Right forelimb (tissue), 1 donor: ENCODE measurements at regions not wholly inside any gene's neighbourhood (a gene's known extent, or its start where the extent isn't known, plus 50 kb on each side); places are given as distances from the start of the nearest gene placed in this dataset.
"Not testable (repeated sequence)": the region's sequence is repeated elsewhere in the genome, so short reads cannot be mapped to it uniquely, and the experiment has no call there.

Source experiments
- DNase-seq: peaks from one replicate; pipeline ENCODE4 v3.0.0-alpha.2; 2018

- no peak for DNase-seq
These were observed 289.5 kb upstream of the PFKP start for GRCh38 chr10:2777666-2778355.

GRCh38 chr10:2772816-2773631 lies 294.3 kb upstream of the PFKP start:
- DNase-seq, result no peak

- no peak for DNase-seq
These were observed 295.2 kb upstream of the PFKP start for GRCh38 chr10:2772135-2772534.

- DNase-seq, result not testable (repeated sequence)
These were observed 300.1 kb upstream of the PFKP start for GRCh38 chr10:2767293-2767692.

GRCh38 chr10:2761971-2762370 lies 305.4 kb upstream of the PFKP start:
- DNase-seq, result no peak

- no peak for DNase-seq
These were observed 306.0 kb upstream of the PFKP start for GRCh38 chr10:2761311-2761710.

- no peak for DNase-seq
These were observed 306.6 kb upstream of the PFKP start for GRCh38 chr10:2760736-2761135.

GRCh38 chr10:2759233-2759632 lies 308.1 kb upstream of the PFKP start:
- DNase-seq, result no peak

GRCh38 chr10:2754943-2755342 lies 312.4 kb upstream of the PFKP start:
- DNase-seq, result no peak

GRCh38 chr10:2748287-2748686 lies 319.1 kb upstream of the PFKP start:
- no peak for DNase-seq

GRCh38 chr10:2746638-2747037 lies 320.7 kb upstream of the PFKP start:
- no peak for DNase-seq

GRCh38 chr10:2745666-2746065 lies 321.7 kb upstream of the PFKP start:
- no peak for DNase-seq

- no peak for DNase-seq
These were observed 322.7 kb upstream of the PFKP start for GRCh38 chr10:2744547-2745200.

- DNase-seq, result no peak
These were observed 332.7 kb upstream of the PFKP start for GRCh38 chr10:2734603-2735002.

- no peak for DNase-seq
These were observed 333.9 kb upstream of the PFKP start for GRCh38 chr10:2733278-2733963.

- DNase-seq, result no peak
These were observed 335.4 kb upstream of the PFKP start for GRCh38 chr10:2731940-2732339.

- no peak for DNase-seq
These were observed 338.2 kb upstream of the PFKP start for GRCh38 chr10:2729197-2729596.

- DNase-seq, result no peak
These were observed 339.3 kb upstream of the PFKP start for GRCh38 chr10:2728087-2728486.

GRCh38 chr10:2716596-2716995 lies 350.8 kb upstream of the PFKP start:
- DNase-seq, result no peak

GRCh38 chr10:2714597-2714996 lies 352.8 kb upstream of the PFKP start:
- DNase-seq, result no peak

GRCh38 chr10:2703953-2704352 lies 363.4 kb upstream of the PFKP start:
- DNase-seq, result no peak

GRCh38 chr10:2701802-2702201 lies 365.5 kb upstream of the PFKP start:
- DNase-seq, result no peak

GRCh38 chr10:2700626-2701305 lies 366.6 kb upstream of the PFKP start:
- no peak for DNase-seq
